C4-2B (cell line): ENCODE measurements at regions not wholly inside any gene's neighbourhood (a gene's known extent, or its start where the extent isn't known, plus 50 kb on each side); places are given as distances from the start of the nearest gene placed in this dataset.

Experiments used
- H3K27ac ChIP-seq: fragments of 450-650 bp; 2 replicates; pipeline ENCODE4 v1.5.1; 2017
- CTCF ChIP-seq: fragments of 450-650 bp; conservative IDR thresholded peaks from 2 replicates; pipeline ENCODE4 v1.5.1; 2017; ENCODE audit warnings: mild to moderate bottlenecking
- ZFX ChIP-seq: fragments of 450-650 bp; IDR thresholded peaks from 2 replicates; pipeline ENCODE4 v1.6.1; 2017

- H3K27ac ChIP-seq = no peak overlapping the region
These were observed 405.3 kb downstream of the PCDH7 start for GRCh38 chr4:31125496-31125895.

GRCh38 chr4:31126881-31127398 lies 406.8 kb downstream of the PCDH7 start:
- H3K27ac ChIP-seq = no peak overlapping the region
- TF ChIP-seq ZFX = no peak
- TF ChIP-seq CTCF = no peak

More at GRCh38 chr4:31125496-31125895, 405.3 kb downstream of the PCDH7 start:
- TF ChIP-seq CTCF = no peak
- TF ChIP-seq ZFX = no peak

GRCh38 chr4:31130930-31131329 lies 410.8 kb downstream of the PCDH7 start:
- no peak overlapping the region for H3K27ac ChIP-seq
- TF ChIP-seq CTCF (no peak), ZFX (no peak)

- TF ChIP-seq CTCF (no peak), ZFX (no peak)
- no peak overlapping the region for H3K27ac ChIP-seq
These were observed 414.6 kb downstream of the PCDH7 start for GRCh38 chr4:31134720-31135119.

- no peak overlapping the region for H3K27ac ChIP-seq
- no peak for TF ChIP-seq CTCF
- no peak for TF ChIP-seq ZFX
These were observed 419.6 kb downstream of the PCDH7 start for GRCh38 chr4:31139767-31140166.

- no peak overlapping the region for H3K27ac ChIP-seq
These were observed 421.1 kb downstream of the PCDH7 start for GRCh38 chr4:31141095-31141831.

DNA sequence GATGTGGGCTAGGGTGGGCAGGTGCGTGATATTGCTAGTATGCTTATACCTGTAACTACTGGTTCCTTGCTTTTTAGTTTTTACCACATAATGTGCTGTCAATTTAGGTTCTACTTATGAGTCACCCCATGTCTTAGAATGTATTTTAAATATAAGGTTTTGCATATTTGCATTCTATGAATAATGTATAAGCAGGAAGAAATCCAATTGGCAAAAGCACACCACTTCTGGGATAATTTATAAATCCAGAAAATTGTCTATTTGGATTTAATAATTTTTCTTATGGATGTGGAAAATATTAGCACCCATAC lies 421.6 kb downstream of the PCDH7 start:
- TF ChIP-seq CTCF (no peak), ZFX (no peak)
- H3K27ac ChIP-seq = no peak overlapping the region

More at GRCh38 chr4:31141095-31141831, 421.1 kb downstream of the PCDH7 start:
- TF ChIP-seq CTCF = no peak
- no peak for TF ChIP-seq ZFX
